ENCODE measurements at regions not wholly inside any gene's neighbourhood (a gene's known extent, or its start where the extent isn't known, plus 50 kb on each side); places are given as distances from the start of the nearest gene placed in this dataset.

GRCh38 chr15:38678281-38678680, 113.7 kb upstream of the RASGRP1 start:
- Histone ChIP-seq H3K27ac (no peak overlapping the region), H3K4me1 (no peaks in the 10 kb centered on the region), H3K36me3 (no peaks in the 10 kb centered on the region), H3K4me3 (no peak overlapping the region), H3K9me3 (no peaks in the 10 kb centered on the region), H3K27me3 (no peaks in the 10 kb centered on the region)
- intact Hi-C loops (cut with DNase I) = no loop called here
- DNase-seq = no peak
- no peak for ATAC-seq
- no peak for TF ChIP-seq CTCF (IDR thresholded peaks at IDR 0.05)

DNA sequence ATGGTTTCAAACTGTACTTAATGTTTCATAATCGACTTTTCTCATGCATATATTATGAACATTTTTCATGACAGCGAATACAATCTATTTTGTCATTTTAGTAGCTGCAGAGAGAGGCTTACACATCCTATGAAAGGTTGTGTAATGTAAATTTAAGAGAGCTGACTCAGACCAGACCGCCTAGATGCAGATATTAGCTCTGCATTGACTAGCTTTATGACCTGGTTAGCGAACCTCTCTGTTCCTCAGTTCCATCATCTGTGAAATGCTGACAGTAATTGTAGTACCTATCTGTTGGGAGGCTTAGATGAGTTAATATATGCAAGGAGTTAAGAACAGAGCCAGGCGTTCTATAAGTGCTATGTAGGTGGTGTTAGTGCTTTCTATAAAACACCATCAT, 116.2 kb upstream of the RASGRP1 start:
- Histone ChIP-seq H3K27me3 (no peaks in the 10 kb centered on the region), H3K4me3 (no peak overlapping the region), H3K9me3 (no peaks in the 10 kb centered on the region), H3K4me1 (no peaks in the 10 kb centered on the region), H3K36me3 (no peaks in the 10 kb centered on the region), H3K27ac (no peak overlapping the region)
- no peak for DNase-seq
- no peak for TF ChIP-seq CTCF (IDR thresholded peaks at IDR 0.05)
- no peak for ATAC-seq
- intact Hi-C loops (cut with DNase I) = loop anchor here (10.0 kb wide), 2 partner anchors 116 to 236 kb away; partner anchors contain the start of gene RASGRP1

DNA sequence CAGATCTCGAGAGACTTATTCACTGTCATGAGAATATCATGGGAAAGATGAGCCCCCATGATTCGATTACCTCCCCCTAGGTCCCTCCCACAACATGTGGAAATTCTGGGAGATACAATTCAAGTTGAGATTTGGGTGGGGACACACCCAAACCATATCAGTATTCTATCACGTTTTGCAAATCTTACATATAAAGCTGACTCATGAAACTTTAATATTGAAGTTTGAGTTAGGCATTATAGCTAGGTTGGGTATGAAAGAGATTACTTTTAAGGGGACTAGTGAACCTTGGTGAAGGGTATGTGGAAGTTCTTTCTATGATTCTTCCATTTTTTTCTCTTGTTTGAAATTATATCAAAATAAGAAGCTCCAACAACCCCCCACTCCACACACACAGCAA, 117.7 kb upstream of the RASGRP1 start:
- H3K4me3 ChIP-seq = no peak overlapping the region
- no peaks in the 10 kb centered on the region for H3K27me3 ChIP-seq
- no peaks in the 10 kb centered on the region for H3K9me3 ChIP-seq
- H3K4me1 ChIP-seq = no peaks in the 10 kb centered on the region
- ATAC-seq (no peak), DNase-seq (no peak)
- intact Hi-C loops (cut with DNase I) = loop anchor here (10.0 kb wide), 2 partner anchors 118 to 238 kb away; partner anchors contain the start of gene RASGRP1
- H3K36me3 ChIP-seq = no peaks in the 10 kb centered on the region
- H3K27ac ChIP-seq = no peak overlapping the region
- TF ChIP-seq CTCF (IDR thresholded peaks at IDR 0.05) = no peak

GRCh38 chr15:38682861-38683260, 118.2 kb upstream of the RASGRP1 start:
- H3K9me3 ChIP-seq = no peaks in the 10 kb centered on the region
- ATAC-seq (no peak), DNase-seq (no peak)
- H3K36me3 ChIP-seq = no peaks in the 10 kb centered on the region
- intact Hi-C loops (cut with DNase I) = loop anchor here (10.0 kb wide), 2 partner anchors 118 to 238 kb away; partner anchors contain the start of gene RASGRP1
- H3K27me3 ChIP-seq = no peaks in the 10 kb centered on the region
- no peak overlapping the region for H3K4me3 ChIP-seq
- no peak overlapping the region for H3K27ac ChIP-seq
- no peaks in the 10 kb centered on the region for H3K4me1 ChIP-seq
- no peak for TF ChIP-seq CTCF (IDR thresholded peaks at IDR 0.05)

DNA sequence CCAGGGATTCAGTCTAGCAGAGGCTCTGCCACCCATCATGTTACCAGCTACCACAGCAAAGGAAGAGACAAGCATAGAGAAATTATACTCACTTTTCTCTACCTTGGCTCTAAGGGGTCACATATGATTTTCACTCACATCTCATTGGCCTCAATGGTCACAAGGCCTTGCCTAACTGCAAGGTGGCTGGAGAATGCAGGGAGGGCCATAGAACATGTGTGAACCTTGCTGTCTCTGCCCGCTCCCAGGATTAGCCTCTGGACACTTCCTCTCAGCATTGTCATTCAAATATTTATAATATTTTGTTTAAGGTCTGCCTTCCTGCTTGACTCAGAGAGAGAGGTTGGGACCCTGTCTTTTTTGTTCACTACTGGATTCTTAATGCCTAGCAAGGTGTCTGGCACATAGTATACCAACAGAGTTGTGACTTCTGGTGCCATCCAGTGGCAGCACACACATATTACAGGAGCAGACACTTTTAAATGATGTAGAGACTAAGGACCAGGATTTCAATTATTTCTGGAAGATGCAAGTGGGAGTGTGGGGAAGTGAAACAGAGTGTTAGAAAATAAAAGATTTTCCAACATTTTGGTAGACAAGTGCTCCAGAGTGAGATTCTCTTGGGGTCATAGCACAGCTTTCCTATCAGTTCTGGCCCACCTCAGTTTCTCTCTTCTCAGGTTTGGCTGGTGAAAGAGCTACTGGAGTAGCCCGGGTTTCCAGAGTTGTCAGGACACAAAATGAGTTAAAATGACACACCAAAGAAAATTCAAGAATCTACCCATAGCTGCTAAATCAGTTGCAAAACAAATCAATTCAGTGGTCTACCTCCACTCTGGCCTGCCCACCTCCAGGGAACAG, 119.0 kb upstream of the RASGRP1 start:
- no peak overlapping the region for H3K27ac ChIP-seq
- no peaks in the 10 kb centered on the region for H3K27me3 ChIP-seq
- no peaks in the 10 kb centered on the region for H3K36me3 ChIP-seq
- ATAC-seq (peak; percentile 94), DNase-seq (no peak)
- intact Hi-C loops (cut with DNase I) = loop anchor here (10.0 kb wide), 2 partner anchors 119 to 239 kb away; partner anchors contain the start of gene RASGRP1
- H3K4me3 ChIP-seq = no peak overlapping the region
- H3K9me3 ChIP-seq = no peaks in the 10 kb centered on the region
- H3K4me1 ChIP-seq = no peaks in the 10 kb centered on the region
- TF ChIP-seq CTCF (IDR thresholded peaks at IDR 0.05) = peak; percentile 78
